GM23338 (cell line): ENCODE measurements at regions not wholly inside any gene's neighbourhood (a gene's known extent, or its start where the extent isn't known, plus 50 kb on each side); places are given as distances from the start of the nearest gene placed in this dataset.

Experiments used
- CREB1 ChIP-seq: fragments of 250-450 bp; sonication (Bioruptor Pico); IDR thresholded peaks from 2 replicates; pipeline ENCODE4 v1.5.0; 2020; ENCODE audit warnings: low read depth, mild to moderate bottlenecking, moderate library complexity
- EZH2 ChIP-seq: fragments of 200-600 bp; sonication (generic); IDR thresholded peaks from one replicate; pipeline ENCODE4 v1.8.0; 2017; ENCODE audit warnings: antibody characterized with exemption, mild to moderate bottlenecking, low read depth; ENCODE audit not compliant: unreplicated experiment
- EZH2phosphoT487 ChIP-seq: fragments of 200-600 bp; sonication (generic); IDR thresholded peaks from one replicate; pipeline ENCODE4 v1.8.1; 2018; ENCODE audit warnings: antibody characterized with exemption; ENCODE audit not compliant: unreplicated experiment
- JUNB ChIP-seq: IDR thresholded peaks from one replicate; pipeline ENCODE4 v1.6.1; 2016; ENCODE audit warnings: antibody characterized with exemption; ENCODE audit not compliant: unreplicated experiment
- NANOG ChIP-seq: IDR thresholded peaks from 2 replicates; pipeline ENCODE4 v1.6.1; 2016; ENCODE audit warnings: antibody characterized with exemption, borderline replicate concordance
- POLR2AphosphoS5 ChIP-seq: IDR thresholded peaks from 2 replicates; pipeline ENCODE4 v1.6.1; 2016; ENCODE audit warnings: antibody characterized with exemption, low read depth
- TF ChIP-seq, protein P1 (sequence below), 2 experiments: fragments of 200-600 bp in 1 of 2; sonication (generic) in 1 of 2; conservative IDR thresholded peaks; 2 replicates each; pipeline versions ENCODE4 v1.5.1 to v1.6.1; 2016 to 2017; ENCODE audit warnings: antibody characterized with exemption in 2 of 2, low read depth in 2 of 2, mild to moderate bottlenecking in 2 of 2, moderate library complexity in 1 of 2
- TF ChIP-seq, protein P2 (sequence below): IDR thresholded peaks from one replicate; pipeline ENCODE4 v1.6.1; 2018; ENCODE audit warnings: antibody characterized with exemption; ENCODE audit not compliant: unreplicated experiment

DNA sequence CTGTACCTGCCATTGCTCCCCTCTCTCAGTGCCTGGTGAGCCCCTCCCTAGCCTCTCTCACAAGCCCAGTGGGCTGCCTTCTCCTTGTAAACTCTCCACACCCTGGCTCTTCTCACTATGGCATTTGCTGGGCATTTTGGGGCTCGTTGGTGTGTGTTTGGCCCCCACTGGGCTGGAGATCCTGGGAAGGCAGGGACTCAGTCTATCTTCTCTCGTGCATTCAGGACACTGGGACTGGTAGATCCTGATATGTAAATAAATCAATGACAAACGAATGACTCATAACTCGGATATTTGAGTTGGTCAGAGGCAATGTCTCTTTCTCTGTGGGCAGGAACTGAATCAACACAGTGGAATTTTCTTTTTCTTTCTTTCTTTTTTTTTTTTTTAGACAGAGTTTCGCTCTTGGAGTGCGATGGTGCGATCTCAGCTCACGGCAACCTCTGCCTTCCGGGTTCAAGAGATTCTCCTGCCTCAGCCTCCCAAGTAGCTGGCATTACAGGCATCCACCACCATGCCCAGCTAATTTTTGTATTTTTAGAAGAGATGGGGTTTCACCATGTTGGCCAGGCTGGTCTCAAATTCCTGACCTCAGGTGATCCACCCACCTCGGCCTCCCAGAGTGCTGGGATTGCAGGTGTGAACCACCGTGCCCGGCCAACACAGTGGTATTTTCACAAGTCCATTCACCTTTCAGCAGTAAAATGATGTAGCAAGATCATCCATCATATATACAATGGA, 144.6 kb upstream of the SPRED2 start:
- TF ChIP-seq, protein P1, sequence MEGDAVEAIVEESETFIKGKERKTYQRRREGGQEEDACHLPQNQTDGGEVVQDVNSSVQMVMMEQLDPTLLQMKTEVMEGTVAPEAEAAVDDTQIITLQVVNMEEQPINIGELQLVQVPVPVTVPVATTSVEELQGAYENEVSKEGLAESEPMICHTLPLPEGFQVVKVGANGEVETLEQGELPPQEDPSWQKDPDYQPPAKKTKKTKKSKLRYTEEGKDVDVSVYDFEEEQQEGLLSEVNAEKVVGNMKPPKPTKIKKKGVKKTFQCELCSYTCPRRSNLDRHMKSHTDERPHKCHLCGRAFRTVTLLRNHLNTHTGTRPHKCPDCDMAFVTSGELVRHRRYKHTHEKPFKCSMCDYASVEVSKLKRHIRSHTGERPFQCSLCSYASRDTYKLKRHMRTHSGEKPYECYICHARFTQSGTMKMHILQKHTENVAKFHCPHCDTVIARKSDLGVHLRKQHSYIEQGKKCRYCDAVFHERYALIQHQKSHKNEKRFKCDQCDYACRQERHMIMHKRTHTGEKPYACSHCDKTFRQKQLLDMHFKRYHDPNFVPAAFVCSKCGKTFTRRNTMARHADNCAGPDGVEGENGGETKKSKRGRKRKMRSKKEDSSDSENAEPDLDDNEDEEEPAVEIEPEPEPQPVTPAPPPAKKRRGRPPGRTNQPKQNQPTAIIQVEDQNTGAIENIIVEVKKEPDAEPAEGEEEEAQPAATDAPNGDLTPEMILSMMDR (conservative IDR thresholded peaks at IDR 0.05; ENCODE audit: low read depth in 2 of 2) = no peak
- no peak for TF ChIP-seq EZH2
- TF ChIP-seq POLR2AphosphoS5 = no peak
- TF ChIP-seq, protein P2, sequence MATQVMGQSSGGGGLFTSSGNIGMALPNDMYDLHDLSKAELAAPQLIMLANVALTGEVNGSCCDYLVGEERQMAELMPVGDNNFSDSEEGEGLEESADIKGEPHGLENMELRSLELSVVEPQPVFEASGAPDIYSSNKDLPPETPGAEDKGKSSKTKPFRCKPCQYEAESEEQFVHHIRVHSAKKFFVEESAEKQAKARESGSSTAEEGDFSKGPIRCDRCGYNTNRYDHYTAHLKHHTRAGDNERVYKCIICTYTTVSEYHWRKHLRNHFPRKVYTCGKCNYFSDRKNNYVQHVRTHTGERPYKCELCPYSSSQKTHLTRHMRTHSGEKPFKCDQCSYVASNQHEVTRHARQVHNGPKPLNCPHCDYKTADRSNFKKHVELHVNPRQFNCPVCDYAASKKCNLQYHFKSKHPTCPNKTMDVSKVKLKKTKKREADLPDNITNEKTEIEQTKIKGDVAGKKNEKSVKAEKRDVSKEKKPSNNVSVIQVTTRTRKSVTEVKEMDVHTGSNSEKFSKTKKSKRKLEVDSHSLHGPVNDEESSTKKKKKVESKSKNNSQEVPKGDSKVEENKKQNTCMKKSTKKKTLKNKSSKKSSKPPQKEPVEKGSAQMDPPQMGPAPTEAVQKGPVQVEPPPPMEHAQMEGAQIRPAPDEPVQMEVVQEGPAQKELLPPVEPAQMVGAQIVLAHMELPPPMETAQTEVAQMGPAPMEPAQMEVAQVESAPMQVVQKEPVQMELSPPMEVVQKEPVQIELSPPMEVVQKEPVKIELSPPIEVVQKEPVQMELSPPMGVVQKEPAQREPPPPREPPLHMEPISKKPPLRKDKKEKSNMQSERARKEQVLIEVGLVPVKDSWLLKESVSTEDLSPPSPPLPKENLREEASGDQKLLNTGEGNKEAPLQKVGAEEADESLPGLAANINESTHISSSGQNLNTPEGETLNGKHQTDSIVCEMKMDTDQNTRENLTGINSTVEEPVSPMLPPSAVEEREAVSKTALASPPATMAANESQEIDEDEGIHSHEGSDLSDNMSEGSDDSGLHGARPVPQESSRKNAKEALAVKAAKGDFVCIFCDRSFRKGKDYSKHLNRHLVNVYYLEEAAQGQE = no peak
- TF ChIP-seq NANOG = no peak
- no peak for TF ChIP-seq EZH2phosphoT487
- no peak for TF ChIP-seq JUNB
- TF ChIP-seq CREB1 (CRISPR knock-in tag) = no peak
